Mucosa of descending colon (tissue), 3 donors: ENCODE measurements at regions not wholly inside any gene's neighbourhood (a gene's known extent, or its start where the extent isn't known, plus 50 kb on each side); places are given as distances from the start of the nearest gene placed in this dataset.
A peak's percentile ranks its signal among the peaks of the same experiment; 100 is the strongest.
"Not testable (repeated sequence)": the region's sequence is repeated elsewhere in the genome, so short reads cannot be mapped to it uniquely, and the experiment has no call there.

ENCODE experiments used
- ATAC-seq: fragments of 200-7000 bp; cut with Tn5 transposase; one replicate; pipeline ENCODE4 v1.9.1; 2020; ENCODE audit warnings: mild to moderate bottlenecking, moderate library complexity
- DNase-seq, 3 donors: peaks; one replicate each; pipeline ENCODE4 v3.0.0-alpha.2; 2020
- H3K36me3 ChIP-seq: fragments of 200-600 bp; one replicate; pipeline ENCODE4 v1.8.0; 2021; ENCODE audit warnings: low read depth, mild to moderate bottlenecking
- H3K4me1 ChIP-seq: fragments of 200-600 bp; one replicate; pipeline ENCODE4 v1.8.0; 2021; ENCODE audit warnings: low read depth, mild to moderate bottlenecking
- H3K4me3 ChIP-seq: fragments of 200-600 bp; one replicate; pipeline ENCODE4 v1.8.0; 2021; ENCODE audit warnings: mild to moderate bottlenecking
- H3K9me3 ChIP-seq: fragments of 200-600 bp; one replicate; pipeline ENCODE4 v1.8.0; 2021; ENCODE audit warnings: mild to moderate bottlenecking
- intact Hi-C, 2 donors: fragments of 100-400 bp; cut with DNase I in 1 of 2; cut with micrococcal nuclease in 1 of 2; formaldehyde crosslinking; loops; one replicate each; pipeline versions ENCODE4 v1.11.0 to v1.11.1; 2022; cut with DNase I, micrococcal nuclease
- TF ChIP-seq, protein P1 (sequence below): fragments of 200-600 bp; IDR thresholded peaks from one replicate; pipeline ENCODE4 v1.8.0; 2022; ENCODE audit warnings: antibody characterized with exemption, mild to moderate bottlenecking
- donor health status: DM: no; HTN: no; CAD: no; lungs with moderate emphysema.
- donor health status: DM: no; HTN: no; CAD: no.
- donor health status: DM: no; HTN: yes; CAD: no.

DNA sequence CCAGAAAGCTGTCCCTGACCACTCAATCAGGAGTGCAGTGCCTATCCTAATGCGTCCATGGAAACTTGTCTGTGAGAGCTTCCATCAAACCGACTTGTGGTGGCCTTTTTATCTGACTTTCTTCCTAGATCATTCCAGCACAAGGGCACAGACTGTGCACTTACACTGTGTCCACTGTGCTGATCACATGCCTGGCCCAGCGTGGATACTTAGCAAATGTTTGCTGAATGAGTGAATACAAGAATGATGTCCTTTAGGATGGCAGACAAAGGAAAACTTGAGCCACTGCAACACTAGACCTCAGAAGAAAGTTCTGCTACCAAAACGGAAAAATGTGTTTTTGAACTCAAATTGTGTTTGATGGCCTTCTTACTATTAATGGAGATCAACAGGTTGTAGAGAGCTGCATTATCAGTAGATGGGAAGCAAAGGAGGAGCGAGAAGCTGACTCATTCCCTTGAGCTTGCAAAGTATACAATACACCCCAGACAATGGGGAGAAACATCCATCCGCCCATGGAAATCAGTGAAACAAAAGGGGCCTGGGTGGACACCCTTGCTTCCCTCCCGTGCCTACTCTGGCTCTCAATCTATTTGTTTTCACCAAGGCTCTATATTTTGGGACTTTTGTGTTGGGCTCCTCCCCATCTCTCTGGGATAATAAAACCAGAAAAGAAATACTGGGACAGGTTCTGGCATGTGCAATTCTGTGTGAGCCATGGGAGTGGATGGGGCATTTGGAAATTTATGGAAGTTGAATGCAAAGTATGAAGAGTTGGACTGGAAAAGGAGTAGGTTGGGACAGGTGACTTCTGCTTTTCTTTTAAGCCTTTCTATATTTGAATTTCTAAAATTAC, 76.2 kb upstream of the ZFAND5 start:
- intact Hi-C loops, result no loop called here
- DNase-seq, result no peak
- no peak for ATAC-seq
- Histone ChIP-seq H3K36me3 (no peaks in the 10 kb centered on the region), H3K4me3 (no peak overlapping the region), H3K9me3 (no peaks in the 10 kb centered on the region), H3K4me1 (no peaks in the 10 kb centered on the region)
- TF ChIP-seq, protein P1, sequence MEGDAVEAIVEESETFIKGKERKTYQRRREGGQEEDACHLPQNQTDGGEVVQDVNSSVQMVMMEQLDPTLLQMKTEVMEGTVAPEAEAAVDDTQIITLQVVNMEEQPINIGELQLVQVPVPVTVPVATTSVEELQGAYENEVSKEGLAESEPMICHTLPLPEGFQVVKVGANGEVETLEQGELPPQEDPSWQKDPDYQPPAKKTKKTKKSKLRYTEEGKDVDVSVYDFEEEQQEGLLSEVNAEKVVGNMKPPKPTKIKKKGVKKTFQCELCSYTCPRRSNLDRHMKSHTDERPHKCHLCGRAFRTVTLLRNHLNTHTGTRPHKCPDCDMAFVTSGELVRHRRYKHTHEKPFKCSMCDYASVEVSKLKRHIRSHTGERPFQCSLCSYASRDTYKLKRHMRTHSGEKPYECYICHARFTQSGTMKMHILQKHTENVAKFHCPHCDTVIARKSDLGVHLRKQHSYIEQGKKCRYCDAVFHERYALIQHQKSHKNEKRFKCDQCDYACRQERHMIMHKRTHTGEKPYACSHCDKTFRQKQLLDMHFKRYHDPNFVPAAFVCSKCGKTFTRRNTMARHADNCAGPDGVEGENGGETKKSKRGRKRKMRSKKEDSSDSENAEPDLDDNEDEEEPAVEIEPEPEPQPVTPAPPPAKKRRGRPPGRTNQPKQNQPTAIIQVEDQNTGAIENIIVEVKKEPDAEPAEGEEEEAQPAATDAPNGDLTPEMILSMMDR, result no peak

DNA sequence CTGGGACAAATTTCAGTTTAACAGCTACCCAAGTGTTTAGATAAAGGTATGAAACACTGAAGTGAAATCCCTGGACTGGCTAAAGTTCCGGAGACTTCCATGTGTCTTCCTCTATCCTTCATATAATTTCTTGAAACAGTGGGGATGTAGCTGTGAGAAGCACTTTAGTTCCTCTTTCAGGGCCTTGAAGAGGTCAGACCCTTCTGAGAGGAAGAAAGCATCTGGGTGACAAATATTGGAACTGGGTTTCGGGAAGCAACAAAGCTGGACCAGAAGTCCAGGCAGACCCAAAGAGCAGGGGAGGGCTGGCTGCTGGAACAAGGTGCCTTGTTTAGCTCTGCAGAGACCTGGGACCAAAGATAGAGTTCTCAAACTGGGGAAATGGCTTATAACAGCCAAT, 75.4 kb upstream of the ZFAND5 start:
- H3K4me3 ChIP-seq, result no peak overlapping the region
- no peaks in the 10 kb centered on the region for H3K36me3 ChIP-seq
- H3K9me3 ChIP-seq, result no peaks in the 10 kb centered on the region
- intact Hi-C loops, result no loop called here
- no peaks in the 10 kb centered on the region for H3K4me1 ChIP-seq
- TF ChIP-seq, protein P1, result no peak
- ATAC-seq, result peak; percentile 25
- no peak for DNase-seq

- H3K4me1 ChIP-seq, ATAC-seq, H3K9me3 ChIP-seq, intact Hi-C loops, H3K36me3 ChIP-seq, DNase-seq, H3K4me3 ChIP-seq: not testable (repeated sequence)
Observed at GRCh38 chr9:72433616-72434267, 68.7 kb upstream of the ZFAND5 start.

DNA sequence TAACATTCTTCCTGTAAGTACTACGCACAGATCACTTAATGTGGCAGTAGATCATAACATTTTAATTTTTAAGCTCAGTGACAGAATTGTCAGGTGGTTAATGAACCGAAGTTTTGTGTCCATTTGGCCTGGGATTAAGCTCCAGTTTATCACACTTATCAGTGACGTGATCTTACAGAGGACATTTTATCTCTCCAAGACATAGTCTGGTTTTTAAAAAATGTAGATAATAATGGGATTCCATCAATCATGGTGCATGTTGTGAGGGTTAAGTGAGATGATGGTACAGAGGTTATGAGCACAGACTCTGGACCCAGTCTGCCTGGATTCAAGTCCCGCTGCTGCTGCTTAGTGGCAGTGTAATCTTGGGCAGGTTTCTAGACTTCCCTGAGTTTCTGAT, 66.0 kb upstream of the ZFAND5 start:
- Histone ChIP-seq H3K4me3 (no peak overlapping the region), H3K36me3 (no peaks in the 10 kb centered on the region), H3K4me1 (no peaks in the 10 kb centered on the region), H3K9me3 (no peaks in the 10 kb centered on the region)
- DNase-seq (no peak), ATAC-seq (no peak)
- TF ChIP-seq, protein P1, result no peak
- intact Hi-C loops, result no loop called here

DNA sequence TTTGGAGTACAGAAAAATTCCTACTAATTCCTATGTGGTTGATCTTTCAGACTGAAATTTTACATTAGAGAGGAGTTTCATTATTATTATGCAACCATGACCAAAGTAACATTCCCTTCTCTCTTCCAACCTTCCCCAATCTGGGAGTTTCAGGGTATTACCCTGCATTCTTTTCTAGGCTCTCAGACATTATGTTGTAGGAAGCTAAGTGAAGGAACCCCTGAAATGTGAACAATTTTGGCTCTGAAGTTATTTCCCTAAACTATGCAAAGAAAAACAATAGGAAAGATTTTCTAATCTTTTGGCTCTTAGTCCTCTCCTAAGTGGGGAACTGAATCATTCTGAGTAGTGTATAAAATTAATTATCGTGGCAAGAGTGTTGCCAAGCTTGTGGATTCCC, 63.3 kb upstream of the ZFAND5 start:
- Histone ChIP-seq H3K9me3 (no peaks in the 10 kb centered on the region), H3K4me1 (no peaks in the 10 kb centered on the region), H3K36me3 (no peaks in the 10 kb centered on the region), H3K4me3 (no peak overlapping the region)
- ATAC-seq, result no peak
- DNase-seq, result no peak
- intact Hi-C loops, result no loop called here
- TF ChIP-seq, protein P1, result no peak

DNA sequence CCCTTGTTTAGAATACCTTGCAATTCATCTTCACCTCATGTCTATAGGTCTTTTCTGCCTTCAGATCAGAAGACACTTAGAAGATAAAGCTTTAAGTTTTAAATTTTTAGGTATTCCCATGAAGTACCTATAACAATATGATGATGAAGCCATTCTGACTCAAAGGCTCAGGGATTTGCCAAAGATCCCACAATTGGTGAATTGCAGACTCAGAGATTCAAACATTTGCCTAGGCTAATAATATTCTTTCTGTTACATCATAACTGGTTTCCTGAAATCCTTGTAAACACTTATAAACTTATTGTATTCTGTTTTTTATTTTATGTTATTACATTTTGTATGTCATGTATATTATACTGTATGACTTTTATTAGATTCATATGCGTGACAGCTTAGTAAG, 62.8 kb upstream of the ZFAND5 start:
- H3K36me3 ChIP-seq, result no peaks in the 10 kb centered on the region
- H3K4me1 ChIP-seq, result no peaks in the 10 kb centered on the region
- intact Hi-C loops, result no loop called here
- no peak for ATAC-seq
- H3K4me3 ChIP-seq, result no peak overlapping the region
- TF ChIP-seq, protein P1, result no peak
- H3K9me3 ChIP-seq, result no peaks in the 10 kb centered on the region
- no peak for DNase-seq
